ENCODE measurements at regions not wholly inside any gene's neighbourhood (a gene's known extent, or its start where the extent isn't known, plus 50 kb on each side); places are given as distances from the start of the nearest gene placed in this dataset.

DNA sequence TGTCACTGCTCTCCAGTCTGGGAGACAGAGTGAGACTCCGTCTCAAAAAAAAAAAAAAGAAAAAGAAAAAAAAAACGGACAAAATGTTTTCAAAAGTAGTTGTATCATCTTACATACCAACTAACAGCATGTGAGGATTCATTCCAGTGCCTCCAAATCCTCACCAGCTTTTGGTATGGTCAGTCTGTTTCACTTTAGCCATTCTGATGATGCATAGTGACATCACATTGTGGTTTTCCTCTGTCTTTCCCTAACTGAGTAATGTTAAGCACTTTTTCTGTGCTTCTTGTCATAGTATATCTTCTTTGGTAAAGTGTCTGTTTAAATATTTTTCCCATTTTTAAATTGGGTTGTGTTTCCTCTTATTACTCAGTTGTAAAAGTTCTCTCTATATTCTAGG is 251.4 kb upstream of the CTBP2 start:
- no peak overlapping the region for H3K27ac Mint-ChIP-seq (ENCODE audit: unreplicated experiment)
- peaks cover 8% of the 10 kb centered on the region for H3K4me1 Mint-ChIP-seq (ENCODE audit: low read depth, unreplicated experiment)
- H3K36me3 ChIP-seq (ENCODE audit: control insufficient read depth, insufficient read depth, low read length): no peaks in the 10 kb centered on the region
- intact Hi-C loops (cut with micrococcal nuclease; ENCODE audit: unreplicated experiment): no loop called here
- no peaks in the 10 kb centered on the region for H3K9me3 ChIP-seq
- DNase-seq: no peak
- ChIA-PET CTCF (no interaction called here), POLR2A (no interaction called here)
- peaks cover 2% of the 10 kb centered on the region for H3K27me3 Mint-ChIP-seq (ENCODE audit: insufficient read depth, unreplicated experiment)
- H3K4me1 ChIP-seq: no peaks in the 10 kb centered on the region
- H3K4me3 ChIP-seq (ENCODE audit: low read depth, low read length): no peak overlapping the region
- no TSS peak for BruUV-seq (replicated peaks)
- no peaks in the 10 kb centered on the region for H3K36me3 Mint-ChIP-seq (ENCODE audit: insufficient read depth, unreplicated experiment)
- no peaks in the 10 kb centered on the region for H3K9me3 Mint-ChIP-seq (ENCODE audit: unreplicated experiment)
- TF ChIP-seq, protein P1, sequence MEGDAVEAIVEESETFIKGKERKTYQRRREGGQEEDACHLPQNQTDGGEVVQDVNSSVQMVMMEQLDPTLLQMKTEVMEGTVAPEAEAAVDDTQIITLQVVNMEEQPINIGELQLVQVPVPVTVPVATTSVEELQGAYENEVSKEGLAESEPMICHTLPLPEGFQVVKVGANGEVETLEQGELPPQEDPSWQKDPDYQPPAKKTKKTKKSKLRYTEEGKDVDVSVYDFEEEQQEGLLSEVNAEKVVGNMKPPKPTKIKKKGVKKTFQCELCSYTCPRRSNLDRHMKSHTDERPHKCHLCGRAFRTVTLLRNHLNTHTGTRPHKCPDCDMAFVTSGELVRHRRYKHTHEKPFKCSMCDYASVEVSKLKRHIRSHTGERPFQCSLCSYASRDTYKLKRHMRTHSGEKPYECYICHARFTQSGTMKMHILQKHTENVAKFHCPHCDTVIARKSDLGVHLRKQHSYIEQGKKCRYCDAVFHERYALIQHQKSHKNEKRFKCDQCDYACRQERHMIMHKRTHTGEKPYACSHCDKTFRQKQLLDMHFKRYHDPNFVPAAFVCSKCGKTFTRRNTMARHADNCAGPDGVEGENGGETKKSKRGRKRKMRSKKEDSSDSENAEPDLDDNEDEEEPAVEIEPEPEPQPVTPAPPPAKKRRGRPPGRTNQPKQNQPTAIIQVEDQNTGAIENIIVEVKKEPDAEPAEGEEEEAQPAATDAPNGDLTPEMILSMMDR (IDR thresholded peaks at IDR 0.05; ENCODE audit: insufficient read depth in 1 of 2, low read depth in 1 of 2, low read length in 1 of 2, severe bottlenecking in 1 of 2, unreplicated experiment in 1 of 2): no peak
- no peak overlapping the region for H3K4me3 Mint-ChIP-seq (ENCODE audit: unreplicated experiment)
- no peaks in the 10 kb centered on the region for H3K27me3 ChIP-seq (replicated peaks; ENCODE audit: control insufficient read depth, insufficient read depth, low read length)

DNA sequence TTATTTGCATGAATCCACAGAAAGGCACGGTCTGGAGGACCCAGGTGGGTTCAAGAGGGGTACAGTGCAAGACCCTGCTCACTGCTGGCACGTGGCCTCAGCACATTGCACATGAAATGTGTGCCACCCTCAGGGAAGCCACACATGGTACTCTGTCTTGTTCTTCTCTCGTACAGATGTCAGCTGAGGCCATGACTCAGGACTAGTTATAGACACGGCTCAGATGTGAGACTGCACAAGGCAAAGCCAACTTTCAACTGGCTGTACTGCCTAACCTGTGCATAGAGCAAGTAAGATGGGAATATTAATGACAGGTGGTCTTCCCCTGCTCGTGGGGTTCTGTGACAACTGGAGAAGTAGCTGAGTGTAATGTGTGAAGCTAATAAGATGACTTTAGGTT is 249.4 kb upstream of the CTBP2 start:
- POLR2A ChIA-PET: no interaction called here
- no TSS peak for BruUV-seq (replicated peaks)

DNA sequence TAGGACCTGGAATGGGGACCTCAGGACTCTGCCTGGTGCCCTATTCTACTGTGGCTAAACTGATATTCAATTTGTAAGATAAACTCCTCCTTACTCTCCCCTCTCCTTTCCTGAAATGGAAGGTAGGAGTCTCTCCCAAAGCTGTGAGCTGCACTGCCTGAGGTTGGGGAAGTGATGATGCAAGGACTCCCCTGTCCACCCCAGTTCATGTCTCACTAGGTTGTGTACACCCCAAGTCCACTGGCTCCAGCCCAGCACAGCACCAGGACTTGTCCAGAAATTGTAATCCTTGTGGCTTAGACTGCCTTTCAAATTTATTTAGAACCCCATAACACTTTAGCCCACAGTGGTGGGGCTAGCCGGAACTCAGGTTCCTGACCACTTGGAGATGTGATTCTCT is 247.2 kb upstream of the CTBP2 start:
- no peak for DNase-seq
- TF ChIP-seq, protein P1 (IDR thresholded peaks at IDR 0.05; ENCODE audit: insufficient read depth in 1 of 2, low read depth in 1 of 2, low read length in 1 of 2, severe bottlenecking in 1 of 2, unreplicated experiment in 1 of 2): no peak
- H3K9me3 ChIP-seq: no peaks in the 10 kb centered on the region
- Mint-ChIP-seq H3K36me3 (ENCODE audit: insufficient read depth, unreplicated experiment) (no peaks in the 10 kb centered on the region), H3K4me1 (ENCODE audit: low read depth, unreplicated experiment) (no peaks in the 10 kb centered on the region), H3K27ac (ENCODE audit: unreplicated experiment) (no peak overlapping the region), H3K27me3 (ENCODE audit: insufficient read depth, unreplicated experiment) (peaks cover 17% of the 10 kb centered on the region), H3K9me3 (ENCODE audit: unreplicated experiment) (peaks cover 18% of the 10 kb centered on the region), H3K4me3 (ENCODE audit: unreplicated experiment) (no peak overlapping the region)
- no peak overlapping the region for H3K4me3 ChIP-seq (ENCODE audit: low read depth, low read length)
- BruUV-seq (replicated peaks): no TSS peak
- intact Hi-C loops (cut with micrococcal nuclease; ENCODE audit: unreplicated experiment): no loop called here
- no peaks in the 10 kb centered on the region for H3K4me1 ChIP-seq
- no peaks in the 10 kb centered on the region for H3K27me3 ChIP-seq (replicated peaks; ENCODE audit: control insufficient read depth, insufficient read depth, low read length)
- no peaks in the 10 kb centered on the region for H3K36me3 ChIP-seq (ENCODE audit: control insufficient read depth, insufficient read depth, low read length)
- ChIA-PET POLR2A (no interaction called here), CTCF (no interaction called here)

More for the DNA sequence above, 249.4 kb upstream of the CTBP2 start:
- DNase-seq: no peak
- no peak overlapping the region for H3K27ac Mint-ChIP-seq (ENCODE audit: unreplicated experiment)
- intact Hi-C loops (cut with micrococcal nuclease; ENCODE audit: unreplicated experiment): no loop called here
- Histone ChIP-seq H3K36me3 (ENCODE audit: control insufficient read depth, insufficient read depth, low read length) (no peaks in the 10 kb centered on the region), H3K27me3 (replicated peaks; ENCODE audit: control insufficient read depth, insufficient read depth, low read length) (no peaks in the 10 kb centered on the region), H3K4me3 (ENCODE audit: low read depth, low read length) (no peak overlapping the region), H3K4me1 (no peaks in the 10 kb centered on the region), H3K9me3 (no peaks in the 10 kb centered on the region)
- H3K4me1 Mint-ChIP-seq (ENCODE audit: low read depth, unreplicated experiment): no peaks in the 10 kb centered on the region
- no peak overlapping the region for H3K4me3 Mint-ChIP-seq (ENCODE audit: unreplicated experiment)
- no peaks in the 10 kb centered on the region for H3K36me3 Mint-ChIP-seq (ENCODE audit: insufficient read depth, unreplicated experiment)
- CTCF ChIA-PET: no interaction called here
- peaks cover 7% of the 10 kb centered on the region for H3K9me3 Mint-ChIP-seq (ENCODE audit: unreplicated experiment)
- TF ChIP-seq, protein P1 (IDR thresholded peaks at IDR 0.05; ENCODE audit: insufficient read depth in 1 of 2, low read depth in 1 of 2, low read length in 1 of 2, severe bottlenecking in 1 of 2, unreplicated experiment in 1 of 2): no peak
- H3K27me3 Mint-ChIP-seq (ENCODE audit: insufficient read depth, unreplicated experiment): peaks cover 10% of the 10 kb centered on the region
